HG03095 (cell line): ENCODE measurements at regions not wholly inside any gene's neighbourhood (a gene's known extent, or its start where the extent isn't known, plus 50 kb on each side); places are given as distances from the start of the nearest gene placed in this dataset.

Experiments used
- ATAC-seq: cut with Tn5 transposase; IDR thresholded peaks from one replicate; pipeline ENCODE4 v1.9.1; 2021; ENCODE audit warnings: moderate library complexity; ENCODE audit not compliant: unreplicated experiment

- ATAC-seq, result no peak
Observed at GRCh38 chr3:24639481-24640329, 145.1 kb upstream of the THRB start.

GRCh38 chr3:24640330-24640877, 145.8 kb upstream of the THRB start:
- no peak for ATAC-seq

- ATAC-seq, result no peak
Observed at GRCh38 chr3:24641628-24642027, 147.0 kb upstream of the THRB start.

GRCh38 chr3:24645047-24645446, 150.4 kb upstream of the THRB start:
- ATAC-seq, result no peak

- no peak for ATAC-seq
Observed at GRCh38 chr3:24646790-24647189, 152.1 kb upstream of the THRB start.

- ATAC-seq, result no peak
Observed at GRCh38 chr3:24648063-24648462, 153.4 kb upstream of the THRB start.

GRCh38 chr3:24650839-24651238, 156.2 kb upstream of the THRB start:
- no peak for ATAC-seq

GRCh38 chr3:24657870-24658510, 163.3 kb upstream of the THRB start:
- ATAC-seq, result no peak

GRCh38 chr3:24661175-24661584, 166.5 kb upstream of the THRB start:
- ATAC-seq, result no peak

- ATAC-seq, result no peak
Observed at GRCh38 chr3:24662449-24663345, 168.0 kb upstream of the THRB start.

GRCh38 chr3:24663406-24663805, 168.8 kb upstream of the THRB start:
- ATAC-seq, result no peak

GRCh38 chr3:24668039-24668438, 173.4 kb upstream of the THRB start:
- ATAC-seq, result no peak

GRCh38 chr3:24670871-24671270, 176.2 kb upstream of the THRB start:
- no peak for ATAC-seq

GRCh38 chr3:24673596-24673995, 178.9 kb upstream of the THRB start:
- no peak for ATAC-seq

GRCh38 chr3:24674261-24674660, 179.6 kb upstream of the THRB start:
- ATAC-seq, result no peak

- no peak for ATAC-seq
Observed at GRCh38 chr3:24678021-24678420, 183.4 kb upstream of the THRB start.

GRCh38 chr3:24678421-24678865, 183.8 kb upstream of the THRB start:
- no peak for ATAC-seq

- ATAC-seq, result no peak
Observed at GRCh38 chr3:24679429-24679828, 184.8 kb upstream of the THRB start.

- peak; percentile 75 for ATAC-seq
Observed at GRCh38 chr3:24680214-24680967, 185.7 kb upstream of the THRB start.

GRCh38 chr3:24682141-24682547, 187.5 kb upstream of the THRB start:
- ATAC-seq, result no peak
